Islet precursor cell (in vitro differentiated cells): ENCODE measurements at regions not wholly inside any gene's neighbourhood (a gene's known extent, or its start where the extent isn't known, plus 50 kb on each side); places are given as distances from the start of the nearest gene placed in this dataset.
A peak's percentile ranks its signal among the peaks of the same experiment; 100 is the strongest.
"Not testable (repeated sequence)": the region's sequence is repeated elsewhere in the genome, so short reads cannot be mapped to it uniquely, and the experiment has no call there.

ENCODE experiments used
- DNase-seq: peaks from one replicate; pipeline ENCODE4 v3.0.0-alpha.2; 2018

DNA sequence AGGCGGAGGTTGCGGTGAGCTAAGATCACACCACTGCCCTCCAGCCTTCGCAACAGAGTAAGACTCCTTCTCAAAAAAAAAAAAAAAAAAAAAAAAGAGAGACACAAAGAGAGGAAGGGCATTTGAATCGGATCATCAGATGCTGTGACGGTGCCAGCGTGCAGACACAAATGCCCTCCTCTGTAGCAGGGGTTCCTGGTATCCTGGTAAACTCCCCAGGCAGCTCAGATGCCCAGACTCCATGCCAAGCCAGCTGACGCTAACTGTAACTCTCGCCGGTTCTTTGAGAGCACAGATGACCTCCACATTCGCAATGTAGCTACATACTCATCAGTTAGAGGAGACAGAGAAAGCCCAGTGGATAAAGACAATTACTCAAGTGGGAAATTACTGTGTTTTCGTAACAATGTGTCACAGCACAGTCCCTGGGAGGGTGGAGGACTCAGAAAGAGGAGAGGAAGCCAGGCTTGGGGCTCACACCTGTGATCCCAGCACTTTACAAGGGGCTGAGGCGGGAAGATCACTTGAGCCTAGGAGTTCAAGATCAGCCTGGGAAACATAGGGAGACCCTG, 153.1 kb downstream of the BRD1 start:
- DNase-seq, result no peak

DNA sequence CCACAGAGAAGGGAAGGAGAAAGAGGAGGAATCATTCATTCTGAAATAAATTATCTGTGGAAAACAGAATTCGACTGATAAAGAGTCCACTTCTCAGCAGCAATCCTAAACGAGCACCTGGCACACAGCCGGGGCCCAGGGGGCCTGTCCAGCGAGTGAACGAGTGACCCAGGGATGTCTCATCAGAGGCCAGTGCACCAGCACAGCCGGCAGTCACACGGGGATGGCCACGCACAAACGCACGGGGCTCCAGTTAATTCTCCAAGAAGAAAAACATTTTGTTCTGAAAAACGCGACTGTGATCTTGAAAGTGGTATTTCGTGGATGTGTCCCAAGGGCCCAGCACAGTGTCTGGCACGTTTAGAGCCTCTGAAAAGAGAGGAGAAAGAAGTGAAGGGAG, 154.6 kb downstream of the BRD1 start:
- DNase-seq, result no peak

DNA sequence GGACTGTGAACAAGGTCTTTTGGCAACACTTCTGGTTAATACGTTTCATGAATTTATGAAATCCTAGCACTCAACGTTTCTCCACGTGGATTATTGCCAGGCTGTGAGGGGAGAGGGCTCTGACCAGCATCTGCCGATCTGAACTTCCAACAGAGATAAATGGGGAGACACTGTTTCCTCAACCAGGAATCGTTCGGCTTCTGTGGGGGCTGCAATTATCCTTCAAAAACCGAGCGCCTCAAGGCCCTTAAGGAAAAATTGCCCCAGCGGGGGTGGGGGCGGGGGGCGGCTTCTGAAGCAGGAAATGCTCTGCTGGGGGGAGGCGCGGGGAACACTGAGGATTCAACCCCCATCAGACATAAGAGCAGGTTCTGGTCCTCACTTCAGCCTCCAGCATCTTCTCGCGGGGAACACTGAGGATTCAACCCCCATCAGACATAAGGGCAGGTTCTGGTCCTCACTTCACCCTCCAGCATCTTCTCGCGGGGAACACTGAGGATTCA, 155.6 kb downstream of the BRD1 start:
- no peak for DNase-seq

DNA sequence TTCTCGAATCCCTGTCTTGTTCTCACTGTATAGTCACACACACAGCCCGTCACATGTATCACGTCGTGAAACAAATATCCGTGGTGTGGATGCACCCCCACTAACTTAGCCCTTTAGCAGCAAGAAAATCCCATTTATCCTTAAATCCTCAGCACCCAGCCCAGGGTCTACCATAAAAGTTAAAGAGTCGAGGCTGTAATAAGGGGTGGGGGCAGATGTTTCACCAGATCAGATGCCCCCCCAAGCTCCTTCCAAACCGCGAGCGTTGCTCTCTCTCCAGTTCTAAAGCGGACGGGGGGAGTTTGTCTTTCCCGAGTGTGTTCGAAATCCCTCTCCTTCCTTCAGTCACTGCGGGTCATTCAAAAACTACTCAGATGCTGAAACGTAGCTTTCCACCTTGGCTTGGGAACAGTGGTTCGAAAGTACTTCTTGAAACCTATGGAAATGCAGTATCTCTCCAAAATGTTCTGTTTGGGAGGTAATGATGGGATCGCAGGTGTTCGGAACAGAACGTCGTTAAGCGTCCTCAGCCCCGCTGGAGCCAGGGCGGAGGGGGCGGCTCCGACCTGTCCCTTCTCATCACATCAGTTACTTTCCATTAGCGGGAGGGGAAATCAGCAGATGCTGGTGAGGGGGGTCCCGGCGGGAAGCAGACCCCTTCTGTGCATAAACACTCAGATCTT, 156.2 kb downstream of the BRD1 start:
- no peak for DNase-seq

- peak; percentile 65 for DNase-seq
Observed at GRCh38 chr22:49670456-49671330, 157.0 kb downstream of the BRD1 start.

GRCh38 chr22:49669969-49670455, 157.7 kb downstream of the BRD1 start:
- peak; percentile 61 for DNase-seq

DNA sequence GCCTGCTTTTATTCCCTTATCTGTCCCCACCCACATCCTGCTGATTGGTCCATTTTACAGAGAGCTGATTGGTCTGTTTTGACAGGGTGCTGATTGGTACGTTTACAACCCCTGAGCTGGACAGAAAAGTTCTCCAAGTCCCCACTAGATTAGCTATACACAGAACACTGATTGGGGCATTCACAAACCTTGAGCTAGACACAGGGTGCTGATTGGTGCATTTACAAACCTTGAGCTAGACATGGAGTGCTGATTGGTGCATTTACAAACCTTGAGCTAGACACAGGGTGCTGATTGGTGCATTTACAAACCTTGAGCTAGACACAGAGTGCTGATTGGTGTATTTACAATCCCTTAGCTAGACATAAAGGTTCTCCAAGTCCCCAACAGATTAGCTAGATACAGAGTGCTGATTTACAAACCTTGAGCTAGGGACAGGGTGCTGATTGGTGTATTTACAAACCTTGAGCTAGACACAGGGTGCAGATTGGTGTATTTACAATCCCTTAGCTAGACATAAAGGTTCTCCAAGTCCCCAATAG, 158.2 kb downstream of the BRD1 start:
- not testable (repeated sequence) for DNase-seq

DNA sequence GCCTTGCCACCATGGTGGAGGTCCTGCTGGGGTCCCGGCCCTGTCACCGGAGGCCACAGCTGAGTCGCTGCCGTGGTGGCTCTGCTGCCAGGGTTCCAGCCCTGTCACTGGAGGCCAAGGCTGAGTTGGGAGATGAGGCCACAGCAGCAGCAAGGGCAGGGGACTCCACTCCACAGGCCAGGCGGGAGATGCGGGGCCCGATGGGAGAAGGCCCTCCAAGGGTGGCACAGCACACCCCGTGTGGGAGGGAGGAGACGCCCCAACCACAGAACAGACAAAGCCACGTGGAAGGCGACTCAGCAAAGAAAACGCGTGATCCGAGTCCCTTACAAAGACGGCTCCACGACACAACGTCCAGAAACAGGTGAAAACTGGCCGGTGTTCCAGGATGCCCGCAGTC, 159.3 kb downstream of the BRD1 start:
- no peak for DNase-seq

GRCh38 chr22:49667236-49667635, 160.4 kb downstream of the BRD1 start:
- DNase-seq, result no peak

- no peak for DNase-seq
Observed at GRCh38 chr22:49666146-49666809, 161.4 kb downstream of the BRD1 start.

DNA sequence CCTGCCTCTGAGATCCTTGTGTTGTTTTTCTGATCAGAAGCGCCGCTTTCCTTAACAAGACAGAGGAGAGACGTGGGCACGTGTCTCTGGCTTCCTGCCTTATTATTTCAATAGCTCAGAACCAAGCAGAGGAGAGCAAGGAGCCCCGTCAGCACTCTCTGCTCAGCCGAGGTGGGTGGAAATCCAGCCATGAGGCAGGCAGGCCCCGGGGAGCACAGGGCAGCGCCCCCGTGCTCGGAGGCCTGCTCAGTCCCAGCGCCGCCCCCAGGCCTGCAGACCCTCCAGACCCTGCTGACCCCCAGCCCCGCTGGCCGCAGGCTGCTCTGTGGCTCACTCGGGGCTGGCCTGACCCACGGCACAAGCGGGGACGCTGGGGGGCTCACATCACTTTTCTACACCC, 162.8 kb downstream of the BRD1 start:
- no peak for DNase-seq

DNA sequence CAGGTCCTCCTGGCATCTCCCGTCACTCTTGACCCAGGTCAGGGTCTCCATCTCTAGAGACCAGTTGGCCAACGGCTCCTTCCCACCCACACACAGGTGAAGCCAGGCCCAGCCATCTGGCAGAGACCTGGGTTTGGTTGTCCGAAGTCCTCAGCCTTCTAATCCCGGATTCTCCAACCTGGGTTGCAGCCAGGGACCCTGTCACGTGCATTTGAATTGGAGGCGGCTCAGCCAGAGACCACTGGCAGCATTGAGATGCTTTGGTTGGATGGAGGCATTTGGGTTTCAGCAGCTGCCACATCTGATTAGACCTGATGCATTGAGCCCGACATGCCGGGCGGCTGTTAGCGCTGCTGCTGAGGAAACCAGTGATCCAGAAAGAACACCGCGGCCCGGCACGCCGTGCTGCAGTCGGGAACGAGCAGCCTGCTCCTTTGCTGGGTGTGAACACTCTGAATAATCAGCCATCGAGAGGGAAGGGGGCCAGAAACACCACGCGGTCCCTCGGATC, 163.2 kb downstream of the BRD1 start:
- DNase-seq, result peak; percentile 47

- no peak for DNase-seq
Observed at GRCh38 chr22:49663823-49664222, 163.8 kb downstream of the BRD1 start.

DNA sequence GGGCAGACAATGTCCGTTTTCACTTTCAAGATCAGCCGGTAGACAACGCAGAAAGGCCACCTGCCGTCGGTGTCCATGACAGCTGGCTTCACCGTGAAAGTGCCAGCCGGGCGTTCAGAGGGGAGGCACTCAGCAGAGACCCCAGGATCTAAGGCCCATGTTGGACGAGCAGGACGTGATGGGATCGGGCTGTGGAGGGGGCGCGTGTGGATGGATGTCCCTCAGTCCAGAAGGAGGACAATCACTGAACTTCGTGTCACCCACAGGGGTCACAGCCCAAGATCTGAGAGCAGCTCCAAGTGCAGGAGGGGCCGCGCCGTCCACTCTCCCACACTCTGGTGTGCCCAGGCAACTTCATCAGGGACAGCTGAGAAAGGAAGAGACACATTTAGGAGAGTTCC, 164.4 kb downstream of the BRD1 start:
- peak; percentile 40 for DNase-seq

GRCh38 chr22:49662681-49663080, 165.0 kb downstream of the BRD1 start:
- no peak for DNase-seq

DNA sequence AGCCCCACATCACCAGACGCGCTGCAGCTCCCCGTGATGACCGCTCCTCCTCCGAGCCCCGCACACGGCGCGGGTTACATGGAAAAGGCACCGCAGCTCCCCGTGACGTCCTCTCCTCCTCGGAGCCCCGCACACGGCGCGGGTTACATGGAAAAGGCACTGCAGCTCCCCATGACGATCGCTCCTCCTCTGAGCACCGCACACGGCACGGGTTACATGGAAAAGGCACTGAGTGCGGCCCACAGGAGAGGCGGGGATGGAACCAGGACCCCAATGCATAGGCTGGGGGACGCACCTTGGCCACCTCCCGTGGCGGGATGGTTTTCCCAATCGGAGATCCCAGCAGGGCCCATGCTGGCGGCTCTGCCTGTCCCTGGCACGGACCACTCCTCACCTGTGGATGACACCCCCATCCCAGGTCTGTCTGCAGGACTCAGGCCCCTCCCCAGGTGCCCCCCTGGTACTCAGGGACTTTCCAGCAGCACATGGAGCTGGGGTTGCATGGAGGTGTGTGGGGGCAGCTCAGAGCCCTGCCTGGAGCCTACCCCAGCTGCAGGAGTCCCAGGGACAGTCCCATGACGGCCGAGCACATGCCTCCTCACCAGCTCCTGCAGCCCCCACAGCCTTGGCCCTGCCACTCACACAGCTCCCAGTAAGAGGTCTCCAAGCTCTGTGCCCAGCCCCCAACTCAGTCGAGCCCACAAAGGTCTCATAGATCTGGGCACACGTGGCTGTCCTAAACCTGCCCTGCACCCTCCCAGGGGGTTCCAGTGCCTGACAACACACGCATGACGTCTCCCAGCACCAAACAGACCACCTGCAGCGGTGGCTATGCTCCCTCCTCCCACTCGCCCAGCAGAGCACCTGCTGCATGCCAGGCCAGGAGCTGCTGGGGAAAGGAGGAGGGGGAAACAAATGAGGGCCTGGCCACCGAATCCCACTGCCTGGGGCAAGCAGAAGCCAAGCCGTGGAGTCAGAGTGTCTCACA, 166.6 kb downstream of the BRD1 start:
- DNase-seq, result peak; percentile 45

GRCh38 chr22:49660321-49660720, 167.4 kb downstream of the BRD1 start:
- no peak for DNase-seq

DNA sequence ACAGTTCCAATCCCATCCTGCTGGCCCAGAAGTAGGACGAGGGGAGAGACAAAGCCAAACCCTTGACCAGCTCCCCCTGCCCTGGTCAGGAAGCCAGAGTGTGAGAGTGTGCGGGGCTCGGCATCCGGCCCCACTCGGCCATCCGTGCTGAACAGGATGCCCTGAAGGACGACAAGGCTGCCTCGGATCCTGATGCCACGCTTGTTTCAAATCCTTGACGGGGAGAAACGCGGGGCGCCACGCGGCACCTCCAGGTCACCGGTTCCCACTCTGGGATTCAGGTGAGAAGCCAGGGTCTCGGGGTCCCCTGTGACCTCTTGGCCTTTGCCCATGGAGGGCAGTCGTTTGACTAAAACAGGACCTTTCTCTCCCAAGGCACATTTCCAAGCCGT, 167.8 kb downstream of the BRD1 start:
- peak; percentile 47 for DNase-seq

- no peak for DNase-seq
Observed at GRCh38 chr22:49659281-49659923, 168.3 kb downstream of the BRD1 start.

- DNase-seq, result no peak
Observed at GRCh38 chr22:49658902-49659280, 168.8 kb downstream of the BRD1 start.
